Right renal pelvis (tissue), 4 donors: ENCODE measurements at regions not wholly inside any gene's neighbourhood (a gene's known extent, or its start where the extent isn't known, plus 50 kb on each side); places are given as distances from the start of the nearest gene placed in this dataset.

Source experiments
- DNase-seq, 4 donors: peaks; one replicate each; pipeline ENCODE4 v3.0.0-alpha.2; 2013; ENCODE audit warnings: low read depth in 4 of 4, low spot score in 3 of 4, missing footprints in 1 of 4

DNA sequence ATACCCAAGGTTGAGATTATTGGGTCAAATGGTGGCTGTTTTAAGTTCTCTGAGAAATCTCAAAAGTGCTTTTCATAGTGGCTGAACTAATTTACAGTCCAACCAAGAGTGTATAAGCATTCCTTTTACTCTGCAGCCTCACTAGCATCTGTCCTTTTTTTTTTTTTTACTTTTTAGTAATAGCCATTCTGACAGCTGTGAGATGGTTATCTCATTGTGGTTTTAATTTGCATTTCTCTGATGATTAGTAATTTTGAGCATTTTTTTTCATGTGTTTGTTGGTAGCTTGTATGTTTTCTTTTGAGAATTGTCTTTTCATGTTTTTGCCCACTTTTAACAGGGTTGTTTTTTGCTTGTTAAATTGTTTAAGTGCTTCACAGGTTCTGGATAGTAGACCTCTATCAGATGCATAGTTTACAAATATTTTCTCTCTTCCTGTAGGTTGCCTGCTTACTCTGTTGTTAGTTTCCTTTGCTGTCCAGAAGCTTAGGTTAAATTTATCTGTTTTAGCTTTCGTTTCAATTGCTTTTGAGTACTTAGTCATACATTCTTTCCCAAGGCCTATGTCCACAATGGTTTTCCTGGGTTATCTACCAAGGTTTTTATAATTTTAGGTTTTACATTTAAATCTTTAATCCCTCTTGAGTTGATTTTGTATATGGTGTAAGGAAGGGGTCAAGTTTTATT is 881.3 kb upstream of the SEL1L start:
- DNase-seq: no peak

DNA sequence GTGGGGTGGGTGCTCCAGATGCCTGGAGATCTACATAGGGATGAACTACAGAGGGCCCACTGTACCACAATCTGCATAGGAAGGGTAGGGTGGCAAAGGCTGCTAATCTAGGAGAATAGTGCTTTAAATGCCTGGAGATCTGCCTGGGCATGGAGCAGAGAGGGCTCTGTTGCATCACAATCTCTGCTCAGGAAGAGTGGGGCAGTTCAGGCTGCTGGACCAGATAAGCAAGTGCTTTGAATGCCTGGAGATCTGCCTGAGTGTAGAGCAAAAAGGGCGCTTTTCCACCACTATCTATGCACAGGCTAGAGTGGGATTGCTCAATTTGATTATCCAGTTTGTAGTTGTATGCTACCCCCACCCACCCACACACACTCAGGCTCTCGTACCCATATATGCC is 886.3 kb upstream of the SEL1L start:
- DNase-seq: no peak

DNA sequence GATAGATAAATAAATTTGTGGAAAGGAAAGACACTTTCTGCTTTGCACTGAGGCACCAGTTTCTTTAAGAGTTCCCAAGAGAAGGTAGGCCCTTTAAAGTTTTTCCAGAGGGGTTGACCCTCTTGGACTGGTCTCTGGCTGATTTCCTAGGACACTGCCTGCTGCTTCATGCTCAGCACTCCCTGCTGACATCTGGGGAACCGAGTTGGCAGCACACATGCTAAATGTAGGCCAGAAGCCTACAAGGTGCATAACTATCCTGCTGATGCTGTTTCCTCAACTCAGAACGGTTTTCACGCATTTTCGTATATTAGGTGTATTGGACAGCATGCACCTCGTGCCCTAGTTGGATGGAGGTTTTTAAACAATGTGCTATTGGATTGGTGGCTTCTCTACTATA is 887.2 kb upstream of the SEL1L start:
- DNase-seq: no peak

DNA sequence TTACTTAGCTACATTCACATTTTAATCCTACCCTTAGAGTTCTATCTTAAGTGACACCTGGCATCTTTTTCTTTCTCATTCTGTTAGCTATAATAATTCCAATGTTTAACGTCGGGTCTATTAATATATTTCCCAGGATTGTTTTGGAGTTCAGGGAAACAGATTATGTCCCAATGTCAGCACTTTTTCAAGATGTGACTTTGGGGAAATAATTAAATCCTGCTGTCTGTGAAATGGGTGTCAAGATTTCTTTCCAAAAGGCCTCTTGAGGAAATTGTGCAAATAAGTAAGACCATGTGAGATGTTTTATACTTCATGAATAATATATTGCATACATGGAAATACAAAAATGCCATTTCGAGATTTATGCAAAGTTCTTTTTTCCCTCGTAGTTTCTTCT is 887.6 kb upstream of the SEL1L start:
- DNase-seq: no peak

DNA sequence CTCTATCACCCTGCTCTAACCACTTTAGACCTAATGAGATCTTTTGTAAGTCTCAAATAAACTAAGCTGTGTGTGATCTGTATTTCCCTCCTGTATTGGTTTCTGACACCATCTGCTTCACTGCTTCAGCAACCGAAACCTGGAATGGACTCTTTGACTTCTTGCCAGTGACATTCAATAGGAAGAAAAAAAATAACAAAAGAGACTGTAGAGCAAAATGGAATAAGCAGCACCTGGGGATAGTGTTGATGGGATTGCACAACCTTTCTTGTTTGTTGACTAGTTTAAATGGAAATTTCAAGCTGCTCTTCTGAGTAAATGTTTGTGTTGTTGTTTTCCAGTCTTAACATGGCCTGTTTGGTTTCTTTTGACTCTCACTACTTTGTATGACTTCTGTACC is 888.6 kb upstream of the SEL1L start:
- no peak for DNase-seq

DNA sequence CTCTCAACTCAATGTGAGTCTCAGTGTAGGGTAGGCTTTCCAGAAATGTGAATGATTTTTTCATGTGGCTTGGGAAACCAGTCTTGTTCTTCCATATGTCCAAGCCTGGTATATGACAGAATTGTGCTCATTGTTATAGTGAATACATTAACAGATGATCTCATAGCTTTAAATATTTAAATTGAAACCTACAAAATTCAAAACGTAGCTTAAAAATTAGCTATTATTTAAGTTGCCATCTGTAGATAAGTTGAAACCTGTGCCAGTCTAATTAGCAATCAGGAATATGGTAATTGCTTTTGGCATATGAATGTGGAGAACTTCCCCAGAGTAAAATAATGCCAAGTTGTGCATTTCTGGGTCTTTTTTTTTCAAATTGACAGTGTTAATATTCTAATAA is 891.6 kb upstream of the SEL1L start:
- DNase-seq: no peak

DNA sequence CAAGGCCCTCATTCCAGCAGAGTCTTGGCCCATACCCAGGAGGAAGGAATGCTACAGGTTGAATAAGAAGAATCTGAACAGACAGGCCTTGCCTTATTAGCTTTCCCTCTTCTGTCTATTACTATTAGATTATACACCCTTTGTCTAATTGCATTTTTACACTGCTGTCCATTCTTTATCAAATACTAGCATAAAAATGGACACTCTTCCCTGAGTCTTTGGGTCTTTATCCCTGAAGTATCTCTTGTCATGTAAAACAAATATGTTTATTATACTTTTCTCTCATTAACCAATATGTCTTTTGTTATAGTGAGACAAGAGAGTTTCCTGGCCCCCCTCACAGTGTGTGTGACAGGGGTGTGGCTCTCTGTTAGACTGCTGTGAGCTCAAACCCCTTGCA is 897.4 kb upstream of the SEL1L start:
- DNase-seq: no peak

DNA sequence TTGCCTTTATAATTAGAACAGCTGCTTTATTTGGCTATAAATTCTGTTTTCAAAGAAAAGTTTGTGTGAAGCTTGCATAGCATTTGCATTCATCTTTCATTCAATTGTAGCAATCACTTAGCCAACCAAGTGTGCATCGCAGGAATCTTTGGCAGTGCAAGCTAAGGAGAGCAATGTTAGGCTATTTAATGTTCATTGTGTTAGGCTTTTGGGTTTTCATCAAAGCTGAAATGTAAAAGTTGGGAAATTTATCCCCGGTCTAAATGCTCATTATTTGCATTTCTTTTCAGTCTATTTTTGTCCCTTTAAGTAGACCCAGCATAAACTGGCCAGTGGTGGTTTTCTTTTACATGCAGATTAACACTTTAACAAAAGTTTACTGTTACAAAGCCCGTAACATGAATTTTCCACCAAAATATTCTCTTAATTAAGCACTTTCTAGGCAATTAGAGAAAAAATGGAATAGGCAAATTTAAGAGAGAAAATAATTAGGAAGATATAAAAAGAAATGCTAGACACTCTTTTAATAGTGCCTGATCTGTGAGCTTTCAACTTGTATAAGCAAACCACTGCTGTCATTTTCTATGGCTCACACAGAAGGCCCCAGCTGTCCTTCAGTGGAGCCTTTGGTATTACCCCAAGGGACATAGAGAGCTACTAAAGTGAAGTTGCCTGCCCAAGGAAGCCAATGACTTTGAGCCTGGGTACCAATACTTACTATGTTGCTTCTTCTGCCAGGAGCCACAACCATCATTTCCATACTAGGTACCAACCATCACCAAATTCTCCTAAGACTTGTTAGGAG is 898.9 kb upstream of the SEL1L start:
- no peak for DNase-seq

DNA sequence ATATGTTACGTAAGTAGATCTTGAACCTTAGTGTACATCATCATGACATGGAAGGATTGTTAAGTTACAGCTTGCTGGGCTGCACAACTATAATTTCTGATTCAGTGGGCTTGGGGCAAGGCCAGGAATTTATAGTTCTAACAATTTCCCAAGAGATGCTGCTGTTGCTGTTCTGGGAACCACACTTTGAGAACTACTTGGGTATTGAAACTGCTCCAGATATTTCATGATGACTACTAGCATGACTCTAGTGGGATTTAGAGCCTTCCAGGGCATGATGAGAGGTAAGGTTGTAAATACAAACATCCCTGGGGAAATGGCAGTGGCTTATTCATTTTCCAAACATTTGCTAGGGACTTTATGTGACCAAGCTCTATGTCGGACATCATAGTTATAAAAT is 904.8 kb upstream of the SEL1L start:
- no peak for DNase-seq

DNA sequence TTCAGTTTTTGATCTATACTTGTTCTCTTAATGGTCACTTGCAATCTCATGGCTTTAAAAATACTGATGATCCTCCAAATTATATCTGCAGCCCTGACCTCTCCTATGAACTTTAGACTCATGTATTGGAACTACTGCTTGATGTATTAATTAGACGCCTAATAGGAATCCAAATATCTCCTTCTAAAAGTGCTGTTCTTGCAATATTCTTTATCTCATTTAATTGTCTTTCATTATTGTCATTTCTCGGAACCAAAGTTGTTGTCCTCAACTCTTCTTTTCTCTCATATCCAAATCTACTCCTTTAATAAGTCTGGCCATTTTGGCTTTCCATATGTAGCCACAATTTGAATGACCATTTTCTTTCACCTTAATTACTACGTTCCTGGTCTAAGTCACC is 907.6 kb upstream of the SEL1L start:
- DNase-seq: no peak

DNA sequence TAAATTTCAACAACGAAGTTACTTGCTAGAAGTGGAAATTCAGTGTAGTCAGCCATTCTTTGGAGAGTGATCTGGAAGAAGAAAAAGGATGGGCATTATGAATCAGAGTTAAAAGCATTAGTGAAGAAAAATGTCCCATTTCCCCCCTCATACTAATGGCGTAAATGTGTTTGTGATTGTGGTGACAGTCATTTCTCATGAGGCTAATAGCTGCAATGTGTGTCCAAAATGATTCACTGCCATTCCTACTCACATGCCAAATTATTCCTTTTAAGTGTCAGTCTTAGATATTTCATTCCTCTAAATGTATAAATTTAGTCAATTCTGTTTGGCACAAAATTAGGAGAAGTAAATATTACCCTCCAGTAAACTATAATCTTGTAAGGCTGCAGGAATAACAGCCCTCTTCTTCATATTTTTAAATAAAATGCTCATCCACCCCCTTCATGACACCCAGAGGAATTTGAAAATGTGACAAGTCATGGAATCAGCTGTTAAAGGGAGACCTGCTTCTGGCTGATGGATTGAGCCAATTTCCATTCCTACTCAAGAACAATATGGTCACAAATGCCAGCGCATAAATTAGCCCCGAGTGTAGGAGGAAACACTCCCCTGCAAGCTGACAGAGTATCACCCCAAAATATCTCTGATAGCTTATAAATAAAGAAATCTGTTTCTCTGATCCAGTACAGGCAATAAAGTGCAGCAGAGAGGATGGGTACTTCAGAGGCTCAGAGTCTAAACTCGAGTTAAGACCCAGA is 912.3 kb upstream of the SEL1L start:
- no peak for DNase-seq

DNA sequence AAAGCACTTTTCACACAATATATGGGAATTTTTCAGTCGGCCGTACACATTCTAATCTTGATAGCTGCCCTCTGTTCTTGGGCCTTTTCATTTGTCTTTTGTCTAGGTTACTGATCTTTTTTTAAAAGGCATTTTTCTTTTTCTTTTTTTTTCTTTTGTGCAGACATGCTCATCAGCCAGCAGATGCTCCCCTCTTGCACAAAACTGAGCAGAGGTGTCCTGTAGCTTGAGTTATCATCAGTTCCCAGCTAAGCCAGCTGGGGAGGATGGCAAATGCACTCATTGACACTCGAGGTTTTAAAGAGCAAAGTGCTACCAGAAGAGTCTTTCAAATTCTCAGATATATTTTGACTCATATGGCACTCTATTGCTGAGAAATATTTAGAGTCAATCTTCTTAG is 913.9 kb upstream of the SEL1L start:
- no peak for DNase-seq

DNA sequence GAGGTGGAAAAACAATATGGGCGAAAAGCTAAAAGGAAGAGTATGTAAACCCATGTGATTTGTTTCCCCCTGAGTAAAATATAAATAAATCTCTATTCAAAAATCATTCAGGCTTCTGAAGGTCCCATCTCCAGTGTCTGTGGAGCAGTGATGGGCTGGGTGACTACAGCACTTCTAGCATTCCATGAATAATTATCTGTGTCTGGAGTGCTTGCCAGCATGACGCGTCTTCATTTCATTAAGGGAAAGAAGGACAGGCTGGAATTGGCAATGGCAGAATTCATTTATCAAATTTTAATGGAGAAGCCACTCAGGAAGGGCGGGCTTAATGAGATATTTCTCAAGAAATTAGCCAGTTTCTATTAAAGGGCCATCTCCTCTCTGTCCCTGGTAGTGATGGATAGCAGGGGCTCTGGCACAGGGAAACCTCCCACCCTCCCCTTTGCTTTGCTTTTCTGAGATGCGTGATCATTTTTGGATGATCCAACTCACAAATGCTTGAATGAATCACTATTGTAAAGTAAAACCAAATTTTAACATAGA is 916.3 kb upstream of the SEL1L start:
- DNase-seq: no peak

DNA sequence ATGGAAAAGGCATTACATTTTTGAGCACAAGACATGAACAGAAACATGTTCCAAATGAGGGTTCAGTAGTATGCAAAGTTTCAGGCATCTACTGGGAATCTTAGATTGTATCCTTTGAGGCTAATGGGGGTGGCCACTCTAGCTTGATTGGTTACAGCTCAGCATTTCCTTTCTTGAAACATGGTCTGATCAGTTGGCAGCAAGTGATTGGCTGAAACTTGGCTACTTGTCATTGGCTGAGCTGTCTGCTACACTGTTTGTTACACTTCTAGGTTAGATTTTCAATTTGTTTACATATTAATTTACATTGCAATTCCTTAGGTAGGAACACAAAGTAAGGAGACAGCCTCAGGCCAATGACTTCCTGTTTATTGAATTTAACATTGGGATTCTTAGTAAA is 918.0 kb upstream of the SEL1L start:
- no peak for DNase-seq

DNA sequence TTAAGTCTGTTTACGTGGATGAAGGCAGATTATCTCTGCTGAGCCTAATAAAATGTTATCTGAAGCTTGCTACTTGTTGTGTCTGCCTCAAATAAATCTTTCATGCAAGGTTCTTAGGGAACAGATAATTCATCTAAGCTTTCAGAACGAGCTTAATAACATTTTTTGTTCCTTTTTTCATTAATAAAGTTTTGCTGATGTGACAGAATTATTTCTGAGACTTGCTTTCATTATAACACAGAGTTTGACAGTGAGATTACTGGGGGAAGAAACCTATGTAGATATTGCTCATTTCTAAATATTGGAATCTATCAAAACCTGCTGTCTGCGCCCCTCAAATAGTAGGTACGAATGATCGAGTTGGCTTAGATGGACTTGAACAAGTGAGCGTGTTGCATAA is 948.7 kb upstream of the SEL1L start:
- no peak for DNase-seq

DNA sequence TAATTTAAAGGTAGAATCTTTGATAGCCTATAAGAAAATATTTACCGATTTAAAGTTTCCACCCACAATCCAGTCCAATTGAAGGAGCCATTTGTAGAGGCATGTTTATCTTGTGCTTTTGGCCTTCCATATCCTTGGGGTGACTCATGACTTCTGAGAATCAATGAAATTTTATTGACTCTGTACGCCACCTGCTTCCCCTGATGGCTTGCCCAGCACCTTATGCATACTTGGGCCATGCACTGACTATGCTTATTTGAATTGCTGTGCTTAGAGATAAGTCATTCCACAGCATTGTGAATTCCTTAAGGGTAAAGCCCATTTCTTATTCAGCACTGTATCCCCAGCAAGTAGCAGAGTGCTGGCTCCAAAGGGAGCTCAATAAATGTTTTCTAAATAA is 954.8 kb upstream of the SEL1L start:
- no peak for DNase-seq

DNA sequence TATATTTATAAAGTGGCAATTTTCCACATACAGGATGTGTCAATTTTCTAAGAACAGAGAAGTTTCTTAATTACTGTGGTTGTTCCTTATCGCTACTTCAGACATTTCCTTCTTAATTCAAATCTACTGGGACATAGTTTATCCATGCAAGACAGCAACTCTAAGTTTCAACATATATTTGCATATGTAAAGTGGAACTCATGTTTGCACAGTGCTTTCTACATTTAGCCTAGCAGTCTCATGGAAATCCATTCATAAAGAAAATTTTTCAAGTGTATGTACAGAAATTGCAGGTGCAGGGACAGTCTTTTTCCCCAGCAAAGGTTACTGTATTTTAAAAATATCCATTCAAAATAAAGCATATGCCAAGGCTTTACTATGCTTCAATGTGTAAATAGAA is 956.7 kb upstream of the SEL1L start:
- no peak for DNase-seq

DNA sequence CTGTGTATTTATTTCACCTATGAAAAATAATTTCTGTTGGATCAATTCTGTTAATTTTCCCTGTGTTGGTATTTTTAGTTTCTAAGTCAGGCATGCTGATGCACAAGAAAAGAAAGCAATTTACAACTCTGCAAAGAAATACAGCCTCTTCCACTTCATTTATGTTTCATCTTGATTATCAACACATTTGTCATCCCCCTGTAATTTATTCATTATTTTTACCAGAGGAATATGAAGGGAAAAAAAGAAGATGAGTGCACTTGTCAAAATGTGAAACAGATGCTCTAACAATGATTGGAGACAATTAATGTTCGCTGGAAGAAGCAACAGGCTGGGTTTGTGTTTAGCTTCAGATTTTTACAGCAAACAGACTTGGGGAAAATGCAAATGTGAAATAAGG is 958.5 kb upstream of the SEL1L start:
- DNase-seq: no peak

DNA sequence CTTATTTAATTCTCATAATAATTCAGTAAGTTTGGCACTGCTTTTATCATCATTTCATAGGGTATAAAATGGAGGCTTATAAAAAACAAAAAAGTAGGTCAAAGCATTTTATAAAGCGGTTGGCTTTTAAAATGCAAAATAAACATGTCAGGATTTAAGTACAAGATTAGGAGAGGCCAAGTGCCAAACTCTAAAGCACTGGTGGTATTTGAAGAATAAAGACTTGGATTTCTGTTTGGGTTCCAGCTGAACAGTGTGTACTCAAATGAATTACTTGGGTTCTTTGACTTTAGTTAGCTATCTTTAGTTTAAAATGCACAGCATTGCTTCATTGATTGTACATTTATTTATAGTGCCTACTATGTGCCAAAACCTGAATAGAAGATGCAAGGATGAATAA is 966.6 kb upstream of the SEL1L start:
- DNase-seq: no peak

DNA sequence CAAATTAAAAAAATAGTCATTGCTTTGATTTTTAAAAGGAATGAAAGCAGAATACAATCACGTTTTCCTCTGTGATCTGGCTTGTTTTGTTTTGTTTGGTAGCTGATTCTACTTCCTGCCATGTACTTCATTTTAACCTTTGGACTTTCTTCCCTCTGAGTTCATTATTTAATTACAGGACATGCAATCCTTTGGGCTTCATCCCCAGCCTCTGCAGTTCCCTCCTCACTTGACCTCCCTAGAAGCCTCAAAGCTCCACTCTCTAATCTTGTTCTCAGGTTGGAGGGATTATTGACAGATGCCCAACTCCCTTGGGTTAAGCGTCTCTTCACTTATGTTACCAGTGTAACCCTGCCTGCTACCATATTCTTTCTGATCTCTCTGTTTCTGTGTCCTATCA is 967.9 kb upstream of the SEL1L start:
- no peak for DNase-seq

DNA sequence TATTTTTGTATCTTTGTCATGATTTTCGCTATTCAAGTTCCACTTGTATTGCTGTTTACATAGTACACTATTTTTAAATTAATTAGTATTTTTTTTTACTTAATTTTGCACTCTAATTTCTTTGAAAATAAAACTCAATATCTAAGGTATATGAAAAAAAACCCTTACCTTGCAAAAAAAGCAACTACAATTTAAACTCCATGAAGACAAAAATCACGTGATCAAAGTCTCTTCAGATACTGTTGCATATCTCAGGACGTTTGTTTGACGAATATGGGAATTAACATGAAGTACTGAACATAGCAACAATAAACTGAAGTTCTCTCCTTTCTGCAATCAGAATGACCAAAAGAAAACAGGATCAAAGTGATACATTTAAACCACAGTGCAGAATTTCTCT is 968.4 kb upstream of the SEL1L start:
- DNase-seq: no peak

DNA sequence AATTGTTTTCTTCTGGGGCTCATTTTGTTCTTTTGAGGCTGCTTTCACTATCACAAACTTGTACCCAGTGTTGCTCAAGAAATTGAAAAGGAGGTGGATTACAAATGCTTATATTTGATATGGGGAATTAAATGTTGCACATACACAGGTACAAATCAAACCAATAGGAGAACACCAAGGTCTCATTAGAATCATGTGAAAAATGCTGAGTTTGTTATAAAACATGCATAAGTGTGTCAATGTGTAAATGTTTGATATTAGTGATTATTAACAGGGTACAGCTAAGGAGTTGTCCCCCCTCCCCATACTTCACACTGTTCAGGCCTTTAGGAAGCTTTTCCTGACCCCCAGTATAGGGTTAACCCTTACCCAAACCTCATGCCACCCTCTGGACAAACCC is 971.2 kb upstream of the SEL1L start:
- DNase-seq: no peak
